HCT116 (cell line): ENCODE measurements at regions not wholly inside any gene's neighbourhood (a gene's known extent, or its start where the extent isn't known, plus 50 kb on each side); places are given as distances from the start of the nearest gene placed in this dataset.

Experiments
- ATAC-seq: fragments of 200-7000 bp; cut with Tn5 transposase; 2 replicates; pipeline ENCODE4 v1.9.1; 2020; ENCODE audit warnings: mild to moderate bottlenecking, moderate library complexity
- BruUV-seq: library from RNA; stranded (reverse); fragments of 400-500 nt; replicated peaks from 2 replicates; lab custom pipeline; 2021; lab: Mats Ljungman, UMichigan
- CTCF ChIA-PET: fragments of 300-600 bp; sonication (Branson Sonifier 250); formaldehyde crosslinking; loops from one replicate; lab custom pipeline; 2021; ENCODE audit warnings: antibody characterized with exemption; lab: Charles Lee
- POLR2A ChIA-PET: fragments of 300-600, 350-600 bp; sonication (Branson Sonifier 250); formaldehyde crosslinking; loops from one replicate; lab custom pipeline; 2021; ENCODE audit warnings: antibody characterized with exemption; lab: Charles Lee
- RAD21 ChIA-PET, 2 experiments: fragments of 300-600 bp; sonication (Branson Sonifier 250); formaldehyde crosslinking; loops; one replicate each; lab custom pipeline; 2023; ENCODE audit warnings: low total read pairs in 2 of 2; ENCODE audit not compliant: uncharacterized antibody in 2 of 2, unreplicated experiment in 2 of 2, low non-redundant PET in 1 of 2; lab: Charles Lee
- DNase-seq: peaks from one replicate; pipeline ENCODE4 v3.0.0-alpha.2; 2010; ENCODE audit warnings: low read depth, low spot score
- H2AFZ ChIP-seq: fragments of 200-600 bp; shearing (Covaris generic), sonication (generic); 2 replicates; pipeline ENCODE4 v1.6.1; 2017; ENCODE audit warnings: low read depth, mixed run types, mixed read lengths, antibody characterized with exemption, low read length; ENCODE audit not compliant: poor library complexity, severe bottlenecking
- H3K27ac ChIP-seq: 2 replicates; pipeline ENCODE4 v1.5.1; 2012; ENCODE audit warnings: low read depth, low read length
- H3K27me3 ChIP-seq: fragments of 200-600 bp; sonication (generic); 2 replicates; pipeline ENCODE4 v1.6.1; 2016; ENCODE audit warnings: mixed run types, low read length, mixed read lengths; ENCODE audit not compliant: insufficient read depth
- H3K36me3 ChIP-seq, 2 experiments: fragments of 200-500 bp in 1 of 2; fragments of 200-600 bp in 1 of 2; sonication (Bioruptor generic) in 1 of 2; sonication (generic) in 1 of 2; 2 replicates each; pipeline versions ENCODE4 v1.5.1 to v1.6.1; 2014 to 2016; ENCODE audit warnings: low read length in 2 of 2, inconsistent platforms in 1 of 2, mixed read lengths in 1 of 2, mixed run types in 1 of 2; ENCODE audit not compliant: insufficient read depth in 2 of 2, control insufficient read depth in 1 of 2
- H3K4me1 ChIP-seq, 2 experiments: fragments of 200-600 bp in 1 of 2; sonication (generic) in 1 of 2; 2 replicates each; pipeline versions ENCODE4 v1.5.1 to v1.6.1; 2012 to 2017; ENCODE audit warnings: low read length in 2 of 2, inconsistent platforms in 1 of 2, mild to moderate bottlenecking in 1 of 2, mixed read lengths in 1 of 2, mixed run types in 1 of 2, moderate library complexity in 1 of 2; ENCODE audit not compliant: insufficient read depth in 2 of 2, control insufficient read depth in 1 of 2
- H3K4me2 ChIP-seq: fragments of 200-600 bp; sonication (generic); 2 replicates; pipeline ENCODE4 v1.6.1; 2017; ENCODE audit warnings: mixed run types, low read length, mixed read lengths
- H3K4me3 ChIP-seq, 2 experiments: fragments of 200-600 bp in 1 of 2; sonication (generic) in 1 of 2; replicated peaks in 1 of 2; 2 replicates each; pipeline ENCODE4 v1.5.1; 2011 to 2016; ENCODE audit warnings: low read length in 2 of 2, control low read depth in 1 of 2, low read depth in 1 of 2, mild to moderate bottlenecking in 1 of 2, mixed read lengths in 1 of 2, mixed run types in 1 of 2
- H3K79me2 ChIP-seq: fragments of 200-600 bp; sonication (generic); 2 replicates; pipeline ENCODE4 v1.6.1; 2017; ENCODE audit warnings: mild to moderate bottlenecking, mixed run types, low read length, moderate library complexity, mixed read lengths; ENCODE audit not compliant: insufficient read depth
- H3K9ac ChIP-seq: fragments of 200-600 bp; sonication (generic); 2 replicates; pipeline ENCODE4 v1.6.1; 2016; ENCODE audit warnings: low read length, mixed read lengths
- H3K9me2 ChIP-seq: fragments of 200-600 bp; sonication (generic), shearing (Covaris generic); 2 replicates; pipeline ENCODE4 v1.6.1; 2017; ENCODE audit warnings: mixed run types, mild to moderate bottlenecking, moderate library complexity; ENCODE audit not compliant: insufficient read depth
- H3K9me3 ChIP-seq, 2 experiments: fragments of 200-500 bp in 1 of 2; fragments of 200-600 bp in 1 of 2; sonication (Bioruptor generic) in 1 of 2; sonication (generic) in 1 of 2; 2 replicates each; pipeline ENCODE4 v1.6.1; 2014 to 2017; ENCODE audit warnings: low read length in 2 of 2, mixed read lengths in 2 of 2, inconsistent platforms in 1 of 2, low read depth in 1 of 2, mild to moderate bottlenecking in 1 of 2, mixed run types in 1 of 2, moderate library complexity in 1 of 2; ENCODE audit not compliant: control insufficient read depth in 1 of 2, insufficient read depth in 1 of 2
- H4K20me1 ChIP-seq: fragments of 200-600 bp; sonication (generic), shearing (Covaris generic); 2 replicates; pipeline ENCODE4 v1.6.1; 2017; ENCODE audit warnings: mixed run types, mild to moderate bottlenecking, moderate library complexity; ENCODE audit not compliant: insufficient read depth
- CBX3 ChIP-seq: IDR thresholded peaks from 2 replicates; pipeline ENCODE4 v1.6.1; 2012; ENCODE audit warnings: low read depth
- CEBPB ChIP-seq: IDR thresholded peaks from 2 replicates; pipeline ENCODE4 v1.6.1; 2012; ENCODE audit warnings: low read depth
- EGR1 ChIP-seq: IDR thresholded peaks from 2 replicates; pipeline ENCODE4 v1.6.1; 2012; ENCODE audit warnings: low read depth
- EZH2 ChIP-seq: fragments of 200-600 bp; sonication (generic); IDR thresholded peaks from 2 replicates; pipeline ENCODE4 v1.6.1; 2017; ENCODE audit warnings: antibody characterized with exemption, mixed run types
- FOSL1 ChIP-seq: IDR thresholded peaks from 2 replicates; pipeline ENCODE4 v1.6.1; 2012; ENCODE audit warnings: low read depth
- JUND ChIP-seq: IDR thresholded peaks from 2 replicates; pipeline ENCODE4 v1.6.1; 2012
- POLR2A ChIP-seq: IDR thresholded peaks from 2 replicates; pipeline ENCODE4 v1.7.0; 2011; ENCODE audit warnings: borderline replicate concordance; ENCODE audit not compliant: insufficient read depth, insufficient read length; ENCODE audit errors: extremely low read depth
- POLR2AphosphoS5 ChIP-seq: IDR thresholded peaks from 2 replicates; pipeline ENCODE4 v1.6.1; 2011; ENCODE audit warnings: mild to moderate bottlenecking, low read depth, low read length, moderate library complexity
- TCF7L2 ChIP-seq: IDR thresholded peaks from 2 replicates; pipeline ENCODE4 v1.7.0; 2011; ENCODE audit warnings: borderline replicate concordance, inconsistent platforms; ENCODE audit not compliant: insufficient read depth, insufficient read length; ENCODE audit errors: extremely low read depth
- ZNF274 ChIP-seq: fragments of 200-500 bp; sonication (Bioruptor generic); IDR thresholded peaks from 2 replicates; pipeline ENCODE4 v1.6.1; 2014; ENCODE audit warnings: mild to moderate bottlenecking, low read depth, low read length, inconsistent platforms
- intact Hi-C: fragments of 100-400 bp; cut with micrococcal nuclease; formaldehyde crosslinking; loops from 2 replicates; pipeline ENCODE4 v1.10.0; 2022
- TF ChIP-seq, protein P1 (sequence below): IDR thresholded peaks from 2 replicates; pipeline ENCODE4 v1.6.1; 2011; ENCODE audit warnings: mild to moderate bottlenecking, low read length, moderate library complexity; ENCODE audit not compliant: insufficient replicate concordance; ENCODE audit errors: extremely low read depth
- TF ChIP-seq, protein P2 (sequence below), 3 experiments: fragments of 200-600 bp in 1 of 3; sonication (generic) in 1 of 3; IDR thresholded peaks in 2 of 3; conservative IDR thresholded peaks in 1 of 3; 2 replicates each; pipeline ENCODE4 v1.5.1; 2012 to 2017; ENCODE audit warnings: low read depth in 2 of 3, low read length in 2 of 3, antibody characterized with exemption in 1 of 3, borderline replicate concordance in 1 of 3, control low read depth in 1 of 3, mild to moderate bottlenecking in 1 of 3, mixed read lengths in 1 of 3, mixed run types in 1 of 3, moderate library complexity in 1 of 3; ENCODE audit not compliant: insufficient read depth in 1 of 3
- TF ChIP-seq, protein P3 (sequence below): IDR thresholded peaks from 2 replicates; pipeline ENCODE4 v1.6.1; 2012

DNA sequence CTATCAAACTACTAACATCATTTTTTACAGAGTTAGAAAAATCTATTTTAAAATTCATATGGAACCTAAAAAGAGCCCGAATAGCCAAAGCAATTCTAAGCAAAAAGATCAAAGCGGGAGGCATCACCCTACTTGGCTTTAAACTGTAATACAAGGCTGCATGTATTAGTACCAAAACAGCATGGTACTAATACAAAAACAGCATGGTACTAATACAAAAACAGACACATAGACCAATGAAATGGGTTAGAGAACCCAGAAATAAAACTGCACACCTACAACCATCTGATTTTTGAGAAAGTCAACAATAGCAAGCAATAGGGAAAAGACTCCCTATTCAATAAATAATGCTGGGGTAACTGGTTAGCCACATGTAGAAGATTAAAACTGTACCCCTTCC is 640.7 kb downstream of the IRS1 start:
- POLR2A ChIA-PET: no interaction called here
- no peak for DNase-seq
- Histone ChIP-seq H3K4me2 (peak overlapping the region; percentile 66; the same call in 1 of the 2 replicates), H3K9me3 (no peaks in the 10 kb centered on the region), H2AFZ (no peak overlapping the region), H3K79me2 (peaks cover 37% of the 10 kb centered on the region), H3K27me3 (no peaks in the 10 kb centered on the region), H3K9ac (peak overlapping the region; percentile 57), H3K9me2 (no peaks in the 10 kb centered on the region), H3K4me1 (peaks cover 68 to 91% of the 10 kb centered on the region in 2 experiments)
- intact Hi-C loops: no loop called here
- no TSS peak for BruUV-seq
- TF ChIP-seq EZH2 (no peak), TCF7L2 (peak; percentile 43)
- TF ChIP-seq, all 23 proteins: peak for 1
- CTCF ChIA-PET: no interaction called here
- peak overlapping the region; percentile 87 for H3K27ac ChIP-seq
- H4K20me1 ChIP-seq: no peaks in the 10 kb centered on the region
- no peak for ATAC-seq
- H3K4me3 ChIP-seq: no peak overlapping the region
- RAD21 ChIA-PET: no interaction called here
- peaks cover 0 to 5% of the 10 kb centered on the region in 2 experiments; a peak in 1 of 4 replicates for H3K36me3 ChIP-seq

DNA sequence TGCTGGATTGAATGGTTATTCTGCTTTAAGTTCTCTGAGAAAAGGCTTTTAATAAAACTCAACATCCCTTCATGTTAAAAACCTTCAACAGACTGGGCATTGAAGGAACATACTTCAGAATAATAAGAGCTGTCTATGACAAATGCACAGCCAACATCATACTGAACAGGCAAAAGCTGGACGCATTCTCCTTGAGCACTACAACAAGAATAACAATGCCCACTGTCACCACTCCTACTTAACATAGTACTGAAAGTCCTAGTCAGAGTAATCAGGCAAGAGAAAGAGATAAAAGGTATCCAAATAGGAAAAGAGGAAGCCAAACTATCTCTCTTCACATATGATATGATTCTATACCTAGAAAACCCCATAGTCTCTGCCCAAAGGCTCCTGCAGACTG is 641.4 kb downstream of the IRS1 start:
- Histone ChIP-seq H3K4me2 (peak overlapping the region; percentile 66; the same call in 1 of the 2 replicates), H3K79me2 (peaks cover 44% of the 10 kb centered on the region), H3K9me2 (no peaks in the 10 kb centered on the region), H3K27me3 (no peaks in the 10 kb centered on the region), H4K20me1 (no peaks in the 10 kb centered on the region), H3K27ac (peak overlapping the region; percentile 87), H2AFZ (no peak overlapping the region), H3K9me3 (no peaks in the 10 kb centered on the region), H3K4me3 (no peak overlapping the region), H3K9ac (peak overlapping the region; percentile 57), H3K4me1 (peaks cover 75 to 98% of the 10 kb centered on the region in 2 experiments), H3K36me3 (peaks cover 0 to 5% of the 10 kb centered on the region in 2 experiments; a peak in 1 of 4 replicates)
- intact Hi-C loops: no loop called here
- ATAC-seq (no peak), DNase-seq (no peak)
- ChIA-PET RAD21 (no interaction called here), POLR2A (interaction anchor here (0.9 kb wide), 1 partner anchor 27 kb away, joined by 3 read pairs; no protein-coding TSS in a partner anchor), CTCF (no interaction called here)
- no TSS peak for BruUV-seq
- TF ChIP-seq, protein P1, sequence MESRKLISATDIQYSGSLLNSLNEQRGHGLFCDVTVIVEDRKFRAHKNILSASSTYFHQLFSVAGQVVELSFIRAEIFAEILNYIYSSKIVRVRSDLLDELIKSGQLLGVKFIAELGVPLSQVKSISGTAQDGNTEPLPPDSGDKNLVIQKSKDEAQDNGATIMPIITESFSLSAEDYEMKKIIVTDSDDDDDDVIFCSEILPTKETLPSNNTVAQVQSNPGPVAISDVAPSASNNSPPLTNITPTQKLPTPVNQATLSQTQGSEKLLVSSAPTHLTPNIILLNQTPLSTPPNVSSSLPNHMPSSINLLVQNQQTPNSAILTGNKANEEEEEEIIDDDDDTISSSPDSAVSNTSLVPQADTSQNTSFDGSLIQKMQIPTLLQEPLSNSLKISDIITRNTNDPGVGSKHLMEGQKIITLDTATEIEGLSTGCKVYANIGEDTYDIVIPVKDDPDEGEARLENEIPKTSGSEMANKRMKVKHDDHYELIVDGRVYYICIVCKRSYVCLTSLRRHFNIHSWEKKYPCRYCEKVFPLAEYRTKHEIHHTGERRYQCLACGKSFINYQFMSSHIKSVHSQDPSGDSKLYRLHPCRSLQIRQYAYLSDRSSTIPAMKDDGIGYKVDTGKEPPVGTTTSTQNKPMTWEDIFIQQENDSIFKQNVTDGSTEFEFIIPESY: no peak
- TF ChIP-seq FOSL1 (no peak), JUND (no peak), POLR2A (no peak), CBX3 (no peak), TCF7L2 (no peak), EZH2 (no peak), POLR2AphosphoS5 (no peak), ZNF274 (no peak), EGR1 (no peak), CEBPB (no peak)
- TF ChIP-seq, protein P2, sequence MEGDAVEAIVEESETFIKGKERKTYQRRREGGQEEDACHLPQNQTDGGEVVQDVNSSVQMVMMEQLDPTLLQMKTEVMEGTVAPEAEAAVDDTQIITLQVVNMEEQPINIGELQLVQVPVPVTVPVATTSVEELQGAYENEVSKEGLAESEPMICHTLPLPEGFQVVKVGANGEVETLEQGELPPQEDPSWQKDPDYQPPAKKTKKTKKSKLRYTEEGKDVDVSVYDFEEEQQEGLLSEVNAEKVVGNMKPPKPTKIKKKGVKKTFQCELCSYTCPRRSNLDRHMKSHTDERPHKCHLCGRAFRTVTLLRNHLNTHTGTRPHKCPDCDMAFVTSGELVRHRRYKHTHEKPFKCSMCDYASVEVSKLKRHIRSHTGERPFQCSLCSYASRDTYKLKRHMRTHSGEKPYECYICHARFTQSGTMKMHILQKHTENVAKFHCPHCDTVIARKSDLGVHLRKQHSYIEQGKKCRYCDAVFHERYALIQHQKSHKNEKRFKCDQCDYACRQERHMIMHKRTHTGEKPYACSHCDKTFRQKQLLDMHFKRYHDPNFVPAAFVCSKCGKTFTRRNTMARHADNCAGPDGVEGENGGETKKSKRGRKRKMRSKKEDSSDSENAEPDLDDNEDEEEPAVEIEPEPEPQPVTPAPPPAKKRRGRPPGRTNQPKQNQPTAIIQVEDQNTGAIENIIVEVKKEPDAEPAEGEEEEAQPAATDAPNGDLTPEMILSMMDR (IDR thresholded peaks at IDR 0.05 in 2 of 3, conservative IDR thresholded peaks at IDR 0.05 in 1 of 3; ENCODE audit: borderline replicate concordance in 1 of 3, insufficient read depth in 1 of 3, low read depth in 2 of 3, low read length in 2 of 3): no peak
- TF ChIP-seq, protein P3, sequence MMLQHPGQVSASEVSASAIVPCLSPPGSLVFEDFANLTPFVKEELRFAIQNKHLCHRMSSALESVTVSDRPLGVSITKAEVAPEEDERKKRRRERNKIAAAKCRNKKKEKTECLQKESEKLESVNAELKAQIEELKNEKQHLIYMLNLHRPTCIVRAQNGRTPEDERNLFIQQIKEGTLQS: no peak
